HepG2 (cell line): ENCODE measurements at regions not wholly inside any gene's neighbourhood (a gene's known extent, or its start where the extent isn't known, plus 50 kb on each side); places are given as distances from the start of the nearest gene placed in this dataset.

Source experiments
- HDAC2 ChIP-seq: sonication (generic); formaldehyde crosslinking; IDR thresholded peaks from 2 replicates; pipeline ENCODE4 v1.4.0; 2020; ENCODE audit warnings: missing genetic modification reagents
- KLF16 ChIP-seq, 2 experiments: sonication (generic) in 1 of 2; formaldehyde crosslinking in 1 of 2; IDR thresholded peaks; 2 replicates each; pipeline versions ENCODE4 v1.6.1 to v1.8.0; 2016 to 2023; ENCODE audit warnings: missing genetic modification reagents in 2 of 2, missing compliant biosample characterization in 1 of 2
- SIX1 ChIP-seq: sonication (generic); formaldehyde crosslinking; IDR thresholded peaks from 2 replicates; pipeline ENCODE4 v1.4.0; 2020; ENCODE audit warnings: missing genetic modification reagents, borderline replicate concordance
- ZKSCAN1 ChIP-seq: fragments of 150-350 bp; IDR thresholded peaks from 2 replicates; pipeline ENCODE4 v1.6.1; 2014; ENCODE audit warnings: low read length
- ZNF629 ChIP-seq: sonication (generic); formaldehyde crosslinking; conservative IDR thresholded peaks from 2 replicates; pipeline ENCODE4 v1.5.0; 2020; ENCODE audit warnings: missing genetic modification reagents
- TF ChIP-seq, protein P1 (sequence below): sonication (generic); formaldehyde crosslinking; IDR thresholded peaks from 2 replicates; pipeline ENCODE4 v1.8.1; 2023; ENCODE audit warnings: missing genetic modification reagents, inconsistent platforms, borderline replicate concordance
- TF ChIP-seq, protein P2 (sequence below): sonication (generic); formaldehyde crosslinking; IDR thresholded peaks from 2 replicates; pipeline ENCODE4 v1.5.0; 2020; ENCODE audit warnings: mild to moderate bottlenecking, missing genetic modification reagents, moderate library complexity
- TF ChIP-seq, protein P3 (sequence below), 2 experiments: IDR thresholded peaks; 2 replicates each; pipeline ENCODE4 v1.6.1; 2011 to 2012; ENCODE audit warnings: low read length in 2 of 2, borderline replicate concordance in 1 of 2, low read depth in 1 of 2, mild to moderate bottlenecking in 1 of 2, moderate library complexity in 1 of 2

DNA sequence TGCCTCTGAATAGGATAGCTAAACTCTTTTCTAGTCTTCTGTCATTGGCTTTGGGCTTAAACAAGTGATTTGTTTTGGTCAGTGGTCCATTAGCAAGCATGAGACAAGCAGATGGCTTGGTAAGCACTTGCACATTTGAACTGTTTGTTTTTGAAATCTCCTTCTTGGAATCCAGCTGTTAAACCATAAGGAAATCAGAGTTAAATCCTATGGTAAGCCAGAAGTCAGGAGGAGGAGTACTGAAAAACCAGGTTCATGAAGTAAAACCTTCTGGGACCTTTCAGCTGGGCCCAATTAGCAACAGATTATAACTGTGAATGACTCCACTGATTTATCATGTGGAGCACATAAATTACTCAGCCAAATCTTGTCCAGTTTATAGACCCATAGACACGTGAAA is 1042.5 kb upstream of the PABPC4L start:
- TF ChIP-seq SIX1 (no peak), HDAC2 (CRISPR knock-in tag) (no peak), KLF16 (CRISPR knock-in tag; IDR thresholded peaks at IDR 0.05) (no peak), ZKSCAN1 (no peak), ZNF629 (CRISPR knock-in tag) (no peak)
- TF ChIP-seq, protein P1, sequence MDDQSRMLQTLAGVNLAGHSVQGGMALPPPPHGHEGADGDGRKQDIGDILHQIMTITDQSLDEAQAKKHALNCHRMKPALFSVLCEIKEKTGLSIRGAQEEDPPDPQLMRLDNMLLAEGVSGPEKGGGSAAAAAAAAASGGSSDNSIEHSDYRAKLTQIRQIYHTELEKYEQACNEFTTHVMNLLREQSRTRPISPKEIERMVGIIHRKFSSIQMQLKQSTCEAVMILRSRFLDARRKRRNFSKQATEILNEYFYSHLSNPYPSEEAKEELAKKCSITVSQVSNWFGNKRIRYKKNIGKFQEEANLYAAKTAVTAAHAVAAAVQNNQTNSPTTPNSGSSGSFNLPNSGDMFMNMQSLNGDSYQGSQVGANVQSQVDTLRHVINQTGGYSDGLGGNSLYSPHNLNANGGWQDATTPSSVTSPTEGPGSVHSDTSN (CRISPR knock-in tag) = no peak
- TF ChIP-seq, protein P2, sequence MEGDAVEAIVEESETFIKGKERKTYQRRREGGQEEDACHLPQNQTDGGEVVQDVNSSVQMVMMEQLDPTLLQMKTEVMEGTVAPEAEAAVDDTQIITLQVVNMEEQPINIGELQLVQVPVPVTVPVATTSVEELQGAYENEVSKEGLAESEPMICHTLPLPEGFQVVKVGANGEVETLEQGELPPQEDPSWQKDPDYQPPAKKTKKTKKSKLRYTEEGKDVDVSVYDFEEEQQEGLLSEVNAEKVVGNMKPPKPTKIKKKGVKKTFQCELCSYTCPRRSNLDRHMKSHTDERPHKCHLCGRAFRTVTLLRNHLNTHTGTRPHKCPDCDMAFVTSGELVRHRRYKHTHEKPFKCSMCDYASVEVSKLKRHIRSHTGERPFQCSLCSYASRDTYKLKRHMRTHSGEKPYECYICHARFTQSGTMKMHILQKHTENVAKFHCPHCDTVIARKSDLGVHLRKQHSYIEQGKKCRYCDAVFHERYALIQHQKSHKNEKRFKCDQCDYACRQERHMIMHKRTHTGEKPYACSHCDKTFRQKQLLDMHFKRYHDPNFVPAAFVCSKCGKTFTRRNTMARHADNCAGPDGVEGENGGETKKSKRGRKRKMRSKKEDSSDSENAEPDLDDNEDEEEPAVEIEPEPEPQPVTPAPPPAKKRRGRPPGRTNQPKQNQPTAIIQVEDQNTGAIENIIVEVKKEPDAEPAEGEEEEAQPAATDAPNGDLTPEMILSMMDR (CRISPR knock-in tag) = no peak
- TF ChIP-seq, protein P3, sequence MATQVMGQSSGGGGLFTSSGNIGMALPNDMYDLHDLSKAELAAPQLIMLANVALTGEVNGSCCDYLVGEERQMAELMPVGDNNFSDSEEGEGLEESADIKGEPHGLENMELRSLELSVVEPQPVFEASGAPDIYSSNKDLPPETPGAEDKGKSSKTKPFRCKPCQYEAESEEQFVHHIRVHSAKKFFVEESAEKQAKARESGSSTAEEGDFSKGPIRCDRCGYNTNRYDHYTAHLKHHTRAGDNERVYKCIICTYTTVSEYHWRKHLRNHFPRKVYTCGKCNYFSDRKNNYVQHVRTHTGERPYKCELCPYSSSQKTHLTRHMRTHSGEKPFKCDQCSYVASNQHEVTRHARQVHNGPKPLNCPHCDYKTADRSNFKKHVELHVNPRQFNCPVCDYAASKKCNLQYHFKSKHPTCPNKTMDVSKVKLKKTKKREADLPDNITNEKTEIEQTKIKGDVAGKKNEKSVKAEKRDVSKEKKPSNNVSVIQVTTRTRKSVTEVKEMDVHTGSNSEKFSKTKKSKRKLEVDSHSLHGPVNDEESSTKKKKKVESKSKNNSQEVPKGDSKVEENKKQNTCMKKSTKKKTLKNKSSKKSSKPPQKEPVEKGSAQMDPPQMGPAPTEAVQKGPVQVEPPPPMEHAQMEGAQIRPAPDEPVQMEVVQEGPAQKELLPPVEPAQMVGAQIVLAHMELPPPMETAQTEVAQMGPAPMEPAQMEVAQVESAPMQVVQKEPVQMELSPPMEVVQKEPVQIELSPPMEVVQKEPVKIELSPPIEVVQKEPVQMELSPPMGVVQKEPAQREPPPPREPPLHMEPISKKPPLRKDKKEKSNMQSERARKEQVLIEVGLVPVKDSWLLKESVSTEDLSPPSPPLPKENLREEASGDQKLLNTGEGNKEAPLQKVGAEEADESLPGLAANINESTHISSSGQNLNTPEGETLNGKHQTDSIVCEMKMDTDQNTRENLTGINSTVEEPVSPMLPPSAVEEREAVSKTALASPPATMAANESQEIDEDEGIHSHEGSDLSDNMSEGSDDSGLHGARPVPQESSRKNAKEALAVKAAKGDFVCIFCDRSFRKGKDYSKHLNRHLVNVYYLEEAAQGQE (IDR thresholded peaks at IDR 0.05; ENCODE audit: borderline replicate concordance in 1 of 2, low read depth in 1 of 2, low read length in 2 of 2) = no peak
